ENCODE measurements at regions not wholly inside any gene's neighbourhood (a gene's known extent, or its start where the extent isn't known, plus 50 kb on each side); places are given as distances from the start of the nearest gene placed in this dataset.

DNA sequence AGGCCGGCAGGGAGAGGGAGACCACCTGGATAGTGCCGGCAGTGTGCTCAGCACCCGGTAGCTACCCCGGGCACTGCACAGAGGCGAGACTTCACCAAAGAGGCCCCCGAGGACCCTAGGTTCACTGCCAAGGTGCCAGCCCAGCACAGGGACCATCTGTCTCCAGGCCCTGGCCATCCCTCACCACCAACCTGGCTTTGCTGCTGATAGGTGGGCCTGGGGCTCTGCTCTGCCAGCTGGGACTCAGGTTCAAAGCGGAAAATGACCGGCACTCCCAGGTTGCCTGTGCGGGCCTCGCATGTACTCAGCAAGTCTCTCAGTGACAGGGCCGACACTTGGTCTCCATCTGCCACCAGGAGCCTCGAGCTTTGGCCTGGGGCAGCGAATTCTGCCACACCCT lies 812.2 kb downstream of the BRD1 start:
- Mint-ChIP-seq H3K27ac (no peak overlapping the region), H3K27me3 (peaks cover 5 to 7% of the 10 kb centered on the region in 2 donors), H3K36me3 (no peaks in the 10 kb centered on the region), H3K4me1 (no peaks in the 10 kb centered on the region), H3K4me3 (no peak overlapping the region), H3K9me3 (no peaks in the 10 kb centered on the region)
- ATAC-seq (replicated peaks) (no peak), DNase-seq (no peak)

DNA sequence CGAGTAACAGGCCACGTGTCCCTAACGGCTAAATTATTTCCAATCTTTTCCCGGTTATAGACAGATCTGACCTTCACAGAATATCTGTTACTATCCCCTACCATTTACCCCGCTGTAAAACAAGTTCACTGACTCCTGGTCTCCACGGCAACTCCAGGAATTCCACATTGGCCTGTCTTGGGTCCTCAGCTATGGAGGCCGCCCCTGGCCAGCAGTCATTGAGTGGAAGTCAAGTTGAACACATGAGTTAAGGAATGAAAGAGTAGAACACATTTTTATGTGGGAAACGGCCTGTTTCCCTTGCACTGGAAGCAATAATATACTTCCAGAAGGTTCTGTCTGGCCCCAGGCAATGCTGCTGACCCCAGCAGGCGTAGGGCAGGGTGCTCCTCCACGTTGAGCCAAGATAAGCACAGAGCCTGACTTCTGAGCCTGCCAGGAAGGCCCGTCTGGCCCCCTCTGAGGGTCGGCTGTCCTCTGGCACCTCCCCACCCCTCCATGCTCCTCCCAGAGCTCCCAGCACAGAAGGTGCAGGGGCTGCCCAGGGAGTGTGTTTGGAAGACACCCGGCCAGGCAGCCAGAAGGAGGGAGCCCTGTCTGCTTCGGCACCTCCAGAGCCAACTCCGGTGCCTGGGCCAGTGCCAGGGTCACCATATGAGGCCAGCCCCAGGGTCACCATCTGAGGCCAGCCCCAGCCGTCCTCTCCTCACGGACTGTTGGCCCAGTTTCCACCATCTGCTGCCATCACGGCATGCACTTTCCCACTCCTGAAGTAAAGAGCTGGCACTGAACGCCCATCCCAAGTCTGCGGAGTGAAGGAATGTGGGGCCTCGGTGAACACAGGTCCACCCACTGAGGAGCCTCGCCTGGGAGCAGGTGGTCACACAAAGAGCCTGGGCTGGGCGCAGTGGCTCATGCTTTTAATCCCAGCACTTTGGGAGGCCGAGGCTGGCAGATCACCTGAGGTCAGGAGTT lies 813.2 kb downstream of the BRD1 start:
- H3K27me3 Mint-ChIP-seq, result peaks cover 5 to 7% of the 10 kb centered on the region in 2 donors
- no peak overlapping the region for H3K4me3 Mint-ChIP-seq
- no peaks in the 10 kb centered on the region for H3K4me1 Mint-ChIP-seq
- ATAC-seq (replicated peaks), result no peak
- DNase-seq, result no peak
- H3K9me3 Mint-ChIP-seq, result no peaks in the 10 kb centered on the region
- H3K36me3 Mint-ChIP-seq, result no peaks in the 10 kb centered on the region
- H3K27ac Mint-ChIP-seq, result no peak overlapping the region

DNA sequence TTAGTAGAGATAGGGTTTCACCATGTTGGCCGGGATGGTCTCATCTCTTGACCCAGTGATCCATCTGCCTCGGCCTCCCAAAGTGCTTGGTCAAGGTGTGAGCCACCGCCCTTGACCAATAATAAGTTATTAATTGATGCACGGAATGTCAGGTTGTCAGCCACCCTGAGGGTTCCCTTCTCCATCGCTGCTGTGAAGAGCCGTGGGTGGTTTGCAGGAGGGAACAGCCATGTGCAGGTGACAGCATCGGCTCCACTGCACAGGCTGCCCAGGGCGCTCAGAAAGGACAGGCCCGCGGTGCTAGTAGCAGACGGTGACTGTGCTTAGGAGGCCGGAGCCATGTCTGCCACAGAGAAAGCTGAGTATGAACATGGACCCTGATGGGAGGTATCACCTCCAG lies 814.0 kb downstream of the BRD1 start:
- Mint-ChIP-seq H3K27me3 (peaks cover 5 to 7% of the 10 kb centered on the region in 2 donors), H3K27ac (no peak overlapping the region), H3K4me1 (no peaks in the 10 kb centered on the region), H3K4me3 (no peak overlapping the region), H3K36me3 (no peaks in the 10 kb centered on the region), H3K9me3 (no peaks in the 10 kb centered on the region)
- no peak for ATAC-seq (replicated peaks)
- no peak for DNase-seq

DNA sequence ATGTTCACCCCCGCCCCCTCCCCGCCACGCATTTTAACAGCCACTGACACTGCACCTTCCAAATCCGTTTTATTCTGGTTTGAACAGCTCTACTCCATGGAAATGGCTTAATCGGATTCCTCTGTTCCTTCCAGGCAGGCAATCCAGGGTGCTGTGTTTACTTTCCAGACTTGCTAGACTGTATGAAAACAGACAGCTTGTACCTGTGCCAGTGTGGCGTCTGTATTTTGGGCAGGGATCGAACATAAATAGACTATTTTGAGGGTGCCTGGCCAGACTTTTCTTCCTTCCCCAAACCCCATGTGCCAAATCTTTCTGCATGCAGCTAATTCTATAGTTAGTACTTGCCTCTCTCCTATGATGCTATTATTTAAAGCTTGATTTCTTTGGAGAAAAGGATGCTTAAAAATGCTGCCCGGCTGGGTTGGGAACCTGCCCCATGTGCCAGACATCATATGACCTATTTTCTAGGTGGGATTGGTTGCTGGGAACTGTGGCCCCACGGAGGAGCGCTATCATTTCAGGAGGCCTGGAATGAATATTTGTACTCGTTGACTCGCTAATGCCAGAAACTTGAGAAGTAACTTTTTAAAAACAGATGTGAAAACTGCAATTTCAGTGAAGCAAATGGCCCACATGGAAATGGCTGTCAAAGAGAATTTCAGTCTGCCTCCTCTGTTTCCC lies 814.8 kb downstream of the BRD1 start:
- ATAC-seq (replicated peaks), result no peak
- Mint-ChIP-seq H3K4me3 (no peak overlapping the region), H3K27me3 (peaks cover 5 to 7% of the 10 kb centered on the region in 2 donors), H3K4me1 (no peaks in the 10 kb centered on the region), H3K36me3 (no peaks in the 10 kb centered on the region), H3K9me3 (no peaks in the 10 kb centered on the region), H3K27ac (no peak overlapping the region)
- DNase-seq, result no peak

DNA sequence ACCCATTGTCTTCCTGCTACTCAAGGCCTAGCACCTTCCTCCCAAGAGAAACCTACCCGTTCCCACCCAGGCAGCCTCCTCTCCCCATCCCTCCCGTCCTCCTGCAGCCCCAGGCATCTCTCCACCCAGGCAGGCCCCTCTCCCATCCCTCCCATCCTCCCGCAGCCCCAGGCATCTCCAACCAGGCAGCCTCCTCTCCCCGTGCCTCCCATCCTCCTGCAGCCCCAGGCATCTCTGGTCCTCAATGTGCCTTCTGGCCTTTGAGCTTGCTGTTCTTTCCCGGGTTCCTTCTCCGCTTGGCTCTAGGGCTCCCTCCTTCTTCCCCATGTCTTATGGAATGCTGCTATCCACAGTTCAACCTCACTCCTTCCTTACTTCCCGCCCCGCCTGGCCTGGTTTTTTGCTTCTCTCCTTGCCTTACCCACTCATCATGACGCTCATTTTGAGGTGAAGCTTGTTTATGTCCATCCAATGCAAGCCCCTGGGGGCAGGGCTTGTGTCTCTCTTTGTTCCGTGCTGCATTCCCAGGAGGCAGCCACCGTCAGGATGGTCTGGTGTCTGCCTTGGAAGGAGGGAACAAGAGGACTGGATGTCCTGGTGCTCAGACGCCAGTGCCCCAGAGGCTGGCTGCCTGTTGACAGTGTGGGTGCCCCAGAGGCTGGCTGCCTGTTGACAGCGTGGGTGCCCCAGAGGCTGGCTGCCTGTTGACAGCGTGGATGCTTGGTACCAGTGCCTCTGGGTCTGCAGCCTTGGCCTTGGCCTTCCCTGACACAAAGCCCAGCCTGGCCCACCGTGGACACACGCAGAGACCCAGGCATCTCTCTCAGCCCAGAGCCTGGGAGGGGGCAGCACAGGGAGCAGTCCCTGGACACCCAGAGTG lies 815.7 kb downstream of the BRD1 start:
- peaks cover 5 to 7% of the 10 kb centered on the region in 2 donors for H3K27me3 Mint-ChIP-seq
- H3K36me3 Mint-ChIP-seq, result no peaks in the 10 kb centered on the region
- no peak overlapping the region for H3K27ac Mint-ChIP-seq
- ATAC-seq (replicated peaks), result no peak
- no peaks in the 10 kb centered on the region for H3K4me1 Mint-ChIP-seq
- no peak for DNase-seq
- no peak overlapping the region for H3K4me3 Mint-ChIP-seq
- H3K9me3 Mint-ChIP-seq, result no peaks in the 10 kb centered on the region

DNA sequence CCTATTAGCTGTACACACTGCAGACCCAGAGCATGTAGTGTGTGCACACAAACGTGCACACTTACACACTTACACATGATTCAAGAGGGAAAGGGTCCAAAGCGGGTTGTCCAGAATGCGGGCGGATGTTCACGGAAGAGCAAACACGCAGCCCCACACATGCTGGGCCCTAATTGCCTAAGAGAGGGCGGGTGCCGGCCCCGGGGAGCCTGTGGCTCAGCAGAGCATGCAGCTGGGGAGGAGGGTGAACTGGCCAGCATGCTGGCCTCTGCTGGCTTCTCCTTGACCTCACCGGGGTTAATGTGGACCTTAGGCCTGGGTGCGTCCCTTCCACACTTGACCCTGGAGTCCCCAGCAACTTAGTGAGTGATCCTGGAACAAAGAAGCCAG lies 816.3 kb downstream of the BRD1 start:
- Mint-ChIP-seq H3K4me3 (no peak overlapping the region), H3K27me3 (peaks cover 5 to 7% of the 10 kb centered on the region in 2 donors), H3K36me3 (no peaks in the 10 kb centered on the region), H3K27ac (no peak overlapping the region), H3K9me3 (no peaks in the 10 kb centered on the region), H3K4me1 (no peaks in the 10 kb centered on the region)
- DNase-seq, result no peak
- ATAC-seq (replicated peaks), result no peak

DNA sequence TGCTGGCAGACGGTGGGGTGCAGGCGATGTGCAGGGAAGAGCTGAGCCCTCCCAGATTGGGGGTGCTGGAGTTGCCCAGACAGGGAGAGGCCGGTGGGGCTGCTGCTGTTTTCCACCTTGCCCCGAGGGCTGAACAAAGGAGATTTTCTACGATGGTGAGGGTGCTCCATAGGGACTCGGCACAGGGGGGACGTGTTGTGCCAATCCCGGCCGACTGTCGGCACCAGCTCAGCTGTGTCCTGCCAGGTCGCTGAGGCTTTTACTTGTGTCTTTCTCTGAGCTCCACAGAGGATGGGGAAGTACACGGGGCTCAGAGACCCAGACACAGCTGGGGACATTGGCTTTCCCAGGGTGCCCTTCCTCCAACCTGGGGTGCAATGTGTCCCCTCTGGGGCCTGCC lies 816.8 kb downstream of the BRD1 start:
- H3K4me3 Mint-ChIP-seq, result no peak overlapping the region
- H3K27me3 Mint-ChIP-seq, result peaks cover 5 to 7% of the 10 kb centered on the region in 2 donors
- H3K9me3 Mint-ChIP-seq, result no peaks in the 10 kb centered on the region
- no peak overlapping the region for H3K27ac Mint-ChIP-seq
- no peak for ATAC-seq (replicated peaks)
- no peaks in the 10 kb centered on the region for H3K36me3 Mint-ChIP-seq
- no peak for DNase-seq
- no peaks in the 10 kb centered on the region for H3K4me1 Mint-ChIP-seq

DNA sequence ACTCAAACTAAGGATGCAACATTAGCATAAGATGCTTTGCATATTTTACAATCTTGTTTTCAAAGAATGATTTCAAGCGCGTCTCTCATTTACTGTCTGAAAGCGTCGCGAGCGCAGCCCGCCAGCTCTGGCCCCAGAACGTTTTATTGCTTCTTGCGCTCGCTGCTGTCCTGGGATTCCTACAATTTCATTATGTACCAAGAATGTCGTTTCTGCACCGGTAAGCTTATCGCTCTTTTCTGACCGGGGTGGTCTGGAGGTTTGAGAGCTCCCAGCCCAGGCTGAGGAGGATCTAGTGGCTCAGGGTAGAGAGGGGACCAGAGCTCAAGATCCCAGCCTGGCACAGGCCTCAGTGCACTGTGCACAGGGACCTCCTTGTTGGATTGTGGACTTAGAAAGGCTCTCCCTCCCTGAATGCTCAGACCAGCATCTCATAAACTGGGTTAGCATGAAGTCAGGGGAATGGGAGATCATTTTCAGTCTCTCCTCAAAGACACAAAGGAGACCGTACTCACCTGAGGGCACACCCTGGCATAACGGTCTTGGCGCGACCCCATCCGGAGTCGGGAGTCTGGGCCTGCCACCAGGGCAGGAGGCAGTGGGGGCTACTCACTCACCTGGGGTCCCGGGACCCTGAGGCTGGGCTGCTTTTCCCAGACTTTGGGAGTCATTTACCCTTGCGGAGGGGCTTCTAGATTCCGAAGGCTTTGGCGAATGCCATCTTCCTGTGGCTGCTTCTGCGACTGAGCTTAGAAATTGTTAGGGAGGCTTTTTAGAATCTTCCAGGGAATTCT lies 817.4 kb downstream of the BRD1 start:
- Mint-ChIP-seq H3K27ac (no peak overlapping the region), H3K9me3 (no peaks in the 10 kb centered on the region), H3K4me3 (no peak overlapping the region), H3K27me3 (peaks cover 5 to 7% of the 10 kb centered on the region in 2 donors), H3K4me1 (no peaks in the 10 kb centered on the region), H3K36me3 (no peaks in the 10 kb centered on the region)
- ATAC-seq (replicated peaks), result no peak
- DNase-seq, result no peak

DNA sequence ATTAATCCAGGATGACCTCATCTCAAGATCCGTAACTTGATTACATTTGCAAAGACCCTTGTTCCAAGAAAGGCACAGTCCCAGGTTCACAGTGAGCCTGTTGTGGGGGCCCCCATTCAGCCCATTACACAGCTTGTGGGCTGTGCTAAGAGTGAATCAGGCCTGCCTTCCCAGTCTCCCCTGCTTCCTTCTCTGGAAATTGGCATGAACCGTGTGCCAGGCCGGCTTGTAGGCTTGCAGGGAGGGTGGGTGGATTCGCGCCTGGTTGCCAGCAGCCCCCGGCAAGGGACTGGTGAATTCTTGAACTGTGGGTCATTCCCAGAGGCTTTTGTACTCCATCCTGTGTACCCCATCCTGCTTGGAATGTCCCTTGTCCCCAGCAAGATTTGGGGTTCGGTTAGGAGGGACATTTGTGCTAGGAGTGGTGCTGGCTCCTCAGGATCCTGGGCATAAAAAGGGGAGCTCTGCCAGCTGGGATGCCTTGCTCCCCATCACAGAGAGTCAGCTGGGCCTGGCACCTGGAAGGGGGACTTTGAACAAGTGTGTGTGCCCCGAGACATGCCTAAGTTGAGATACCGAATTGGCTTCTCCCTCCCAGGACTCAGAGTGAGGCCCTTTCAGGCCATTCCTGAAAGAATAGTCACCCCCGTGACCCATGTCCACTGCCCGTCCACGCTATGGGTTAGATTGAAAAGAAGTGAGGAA lies 818.2 kb downstream of the BRD1 start:
- Mint-ChIP-seq H3K27ac (no peak overlapping the region), H3K36me3 (no peaks in the 10 kb centered on the region), H3K27me3 (peaks cover 5 to 7% of the 10 kb centered on the region in 2 donors), H3K4me1 (no peaks in the 10 kb centered on the region), H3K9me3 (no peaks in the 10 kb centered on the region), H3K4me3 (no peak overlapping the region)
- DNase-seq (no peak), ATAC-seq (replicated peaks) (no peak)

DNA sequence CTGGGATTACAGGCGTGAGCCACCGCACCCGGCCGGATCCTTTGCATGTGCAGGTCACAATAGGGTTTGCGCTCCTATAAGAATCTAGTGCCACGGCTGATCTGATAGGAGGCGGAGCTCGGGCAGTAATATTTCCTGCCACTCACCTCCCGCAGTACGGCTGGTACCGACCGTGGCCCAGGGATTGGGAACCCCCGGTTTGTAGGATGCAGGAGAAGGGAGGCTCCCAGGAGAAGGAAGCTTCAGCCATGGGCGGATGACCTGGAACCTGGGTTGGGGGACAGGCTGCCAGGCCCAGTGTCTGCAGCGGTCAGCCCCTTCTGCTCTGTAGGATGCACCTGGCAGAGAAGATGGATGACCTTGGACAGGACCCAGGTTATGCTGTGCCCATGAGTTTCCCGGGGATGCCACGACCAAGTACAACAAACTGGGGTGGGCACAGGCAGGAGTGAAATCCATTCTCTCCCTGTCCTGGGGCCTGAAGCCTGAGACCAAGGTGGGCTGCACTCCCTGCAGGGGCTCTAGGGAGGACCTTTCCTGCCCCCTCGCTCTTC lies 818.9 kb downstream of the BRD1 start:
- ATAC-seq (replicated peaks) (no peak), DNase-seq (no peak)
- H3K36me3 Mint-ChIP-seq, result no peaks in the 10 kb centered on the region
- H3K4me3 Mint-ChIP-seq, result no peak overlapping the region
- H3K4me1 Mint-ChIP-seq, result no peaks in the 10 kb centered on the region
- H3K27me3 Mint-ChIP-seq, result peaks cover 5 to 7% of the 10 kb centered on the region in 2 donors
- H3K9me3 Mint-ChIP-seq, result peaks cover 0 to 2% of the 10 kb centered on the region in 2 donors
- no peak overlapping the region for H3K27ac Mint-ChIP-seq

DNA sequence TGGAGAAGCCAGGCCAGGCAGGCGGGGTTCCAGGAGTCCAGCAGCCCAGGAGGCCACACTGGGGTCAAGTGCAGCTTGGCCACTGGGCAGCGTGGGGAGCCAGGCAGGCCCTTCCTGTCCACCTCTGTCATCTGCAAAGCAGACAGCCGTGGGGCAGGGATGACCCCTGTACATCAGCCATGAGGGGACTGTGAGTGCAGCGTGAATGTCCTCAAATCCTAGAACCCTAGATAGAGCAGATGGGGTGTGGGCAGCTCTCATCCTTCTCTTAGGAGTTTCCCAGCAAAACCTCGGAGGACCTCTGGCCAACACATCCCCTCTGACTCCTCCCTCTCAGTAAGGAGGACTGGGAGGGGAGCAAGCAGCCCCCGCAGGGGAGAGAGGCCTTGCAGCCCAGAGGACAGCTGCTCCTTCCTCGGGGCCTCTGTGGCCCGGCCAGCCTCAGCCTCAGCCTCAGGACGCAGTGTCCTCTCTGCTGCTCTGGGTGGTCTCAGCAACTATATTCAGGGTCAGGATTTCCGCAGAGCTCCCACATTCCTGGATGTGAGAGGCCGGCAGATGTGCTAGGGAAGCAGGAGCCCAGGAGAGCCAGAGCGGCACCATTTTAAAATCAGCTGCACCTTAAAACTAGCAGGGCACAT lies 820.5 kb downstream of the BRD1 start:
- H3K27ac Mint-ChIP-seq, result no peak overlapping the region
- H3K36me3 Mint-ChIP-seq, result no peaks in the 10 kb centered on the region
- DNase-seq (no peak), ATAC-seq (replicated peaks) (no peak)
- H3K4me3 Mint-ChIP-seq, result no peak overlapping the region
- peaks cover 1 to 5% of the 10 kb centered on the region in 2 donors for H3K9me3 Mint-ChIP-seq
- H3K27me3 Mint-ChIP-seq, result peaks cover 4 to 5% of the 10 kb centered on the region in 2 donors
- H3K4me1 Mint-ChIP-seq, result no peaks in the 10 kb centered on the region

DNA sequence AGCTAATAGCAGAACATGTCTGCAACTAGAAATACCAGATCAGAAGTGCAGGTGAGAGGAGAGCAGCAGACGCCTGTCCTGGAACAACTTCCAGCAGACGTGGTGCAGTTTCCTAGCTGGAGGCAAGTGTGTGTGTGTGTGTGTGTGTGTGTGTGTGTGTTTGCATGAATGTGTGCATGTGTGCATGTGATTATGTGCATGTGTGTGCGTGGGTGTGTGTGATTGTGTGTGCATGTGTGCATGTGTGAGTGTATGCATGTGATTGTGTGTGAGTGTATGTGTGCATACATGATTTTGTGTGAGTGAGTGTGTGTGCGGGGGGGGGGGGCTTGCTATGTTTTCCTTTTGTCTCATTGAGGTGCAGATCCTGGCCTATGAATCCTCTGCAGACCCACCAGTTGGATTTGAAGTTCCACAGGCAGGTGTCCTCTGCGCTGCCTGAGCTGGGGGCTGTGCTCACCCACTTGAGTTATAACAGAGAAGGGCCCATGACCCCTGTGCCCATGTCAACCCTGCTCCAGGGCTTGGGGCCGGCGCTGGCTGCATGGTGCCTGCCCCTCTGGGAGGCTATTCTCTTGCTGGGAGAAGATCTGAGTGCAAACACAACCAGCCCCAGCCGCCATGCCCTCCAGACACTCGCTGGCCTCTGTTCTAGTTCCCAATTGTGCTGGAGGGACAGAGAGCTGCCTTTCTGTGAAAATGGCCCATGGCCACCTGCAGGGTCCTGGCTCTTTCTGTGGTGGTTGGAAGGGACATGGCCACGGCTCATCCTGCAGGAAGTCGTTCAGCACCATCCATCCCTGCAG lies 821.3 kb downstream of the BRD1 start:
- H3K36me3 Mint-ChIP-seq, result no peaks in the 10 kb centered on the region
- no peak overlapping the region for H3K27ac Mint-ChIP-seq
- peaks cover 8 to 12% of the 10 kb centered on the region in 2 donors for H3K9me3 Mint-ChIP-seq
- no peak overlapping the region for H3K4me3 Mint-ChIP-seq
- no peaks in the 10 kb centered on the region for H3K4me1 Mint-ChIP-seq
- no peaks in the 10 kb centered on the region for H3K27me3 Mint-ChIP-seq
- DNase-seq, result no peak
- ATAC-seq (replicated peaks), result no peak
